ENCODE measurements at regions not wholly inside any gene's neighbourhood (a gene's known extent, or its start where the extent isn't known, plus 50 kb on each side); places are given as distances from the start of the nearest gene placed in this dataset.

- TF ChIP-seq EZH2phosphoT487 (IDR thresholded peaks at IDR 0.05; ENCODE audit: borderline replicate concordance, low read depth) (no peak), EP300 (IDR thresholded peaks at IDR 0.05; ENCODE audit: borderline replicate concordance in 1 of 2, low read depth in 1 of 2, low read length in 1 of 2) (no peak), SMC3 (IDR thresholded peaks at IDR 0.05; ENCODE audit: low read depth, low read length) (peak; percentile 95), POLR2AphosphoS5 (IDR thresholded peaks at IDR 0.05; ENCODE audit: low read depth, low read length) (no peak), RXRA (IDR thresholded peaks at IDR 0.05; ENCODE audit: borderline replicate concordance, low read depth) (no peak), SIN3A (IDR thresholded peaks at IDR 0.05; ENCODE audit: borderline replicate concordance, low read depth, low read length) (no peak), CHD2 (IDR thresholded peaks at IDR 0.05; ENCODE audit: low read length, partially characterized antibody) (no peak), REST (IDR thresholded peaks at IDR 0.05; ENCODE audit: low read depth, low read length) (no peak), TAF1 (IDR thresholded peaks at IDR 0.05; ENCODE audit: borderline replicate concordance, low read depth, low read length) (no peak), RCOR1 (IDR thresholded peaks at IDR 0.05; ENCODE audit: low read length) (no peak), IRF3 (IDR thresholded peaks at IDR 0.05; ENCODE audit: low read depth, low read length) (no peak)
- TF ChIP-seq, protein P1, sequence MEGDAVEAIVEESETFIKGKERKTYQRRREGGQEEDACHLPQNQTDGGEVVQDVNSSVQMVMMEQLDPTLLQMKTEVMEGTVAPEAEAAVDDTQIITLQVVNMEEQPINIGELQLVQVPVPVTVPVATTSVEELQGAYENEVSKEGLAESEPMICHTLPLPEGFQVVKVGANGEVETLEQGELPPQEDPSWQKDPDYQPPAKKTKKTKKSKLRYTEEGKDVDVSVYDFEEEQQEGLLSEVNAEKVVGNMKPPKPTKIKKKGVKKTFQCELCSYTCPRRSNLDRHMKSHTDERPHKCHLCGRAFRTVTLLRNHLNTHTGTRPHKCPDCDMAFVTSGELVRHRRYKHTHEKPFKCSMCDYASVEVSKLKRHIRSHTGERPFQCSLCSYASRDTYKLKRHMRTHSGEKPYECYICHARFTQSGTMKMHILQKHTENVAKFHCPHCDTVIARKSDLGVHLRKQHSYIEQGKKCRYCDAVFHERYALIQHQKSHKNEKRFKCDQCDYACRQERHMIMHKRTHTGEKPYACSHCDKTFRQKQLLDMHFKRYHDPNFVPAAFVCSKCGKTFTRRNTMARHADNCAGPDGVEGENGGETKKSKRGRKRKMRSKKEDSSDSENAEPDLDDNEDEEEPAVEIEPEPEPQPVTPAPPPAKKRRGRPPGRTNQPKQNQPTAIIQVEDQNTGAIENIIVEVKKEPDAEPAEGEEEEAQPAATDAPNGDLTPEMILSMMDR (IDR thresholded peaks at IDR 0.05) = peak; percentile 87
These were observed 206.6 kb upstream of the RFX3 start for GRCh38 chr9:3732077-3733038.

Data from SK-N-SH (cell line).